ENCODE measurements at regions not wholly inside any gene's neighbourhood (a gene's known extent, or its start where the extent isn't known, plus 50 kb on each side); places are given as distances from the start of the nearest gene placed in this dataset.

DNA sequence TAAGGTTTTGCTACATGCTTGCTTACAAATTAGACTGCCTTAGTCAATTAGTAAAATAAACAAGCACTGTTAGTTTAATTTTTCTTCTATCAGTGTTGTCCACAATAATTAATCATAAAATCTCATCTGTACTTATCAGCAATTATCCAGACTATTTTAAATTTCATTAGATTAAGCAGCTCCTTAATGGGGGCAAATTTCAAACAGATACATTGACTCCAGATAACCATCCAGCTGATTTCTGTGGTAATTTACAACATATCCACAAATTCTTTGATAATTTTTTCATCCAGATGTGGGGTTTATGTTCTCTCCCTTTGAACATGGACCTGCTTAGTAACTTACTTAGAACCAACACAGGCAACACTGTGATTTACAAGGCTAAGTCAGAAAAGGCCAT, 170.4 kb upstream of the CWC22 start:
- no peak for TF ChIP-seq CTCF (IDR thresholded peaks at IDR 0.05)
- no peak for TF ChIP-seq POLR2A (IDR thresholded peaks at IDR 0.05)
